A549 (cell line): ENCODE measurements at regions not wholly inside any gene's neighbourhood (a gene's known extent, or its start where the extent isn't known, plus 50 kb on each side); places are given as distances from the start of the nearest gene placed in this dataset.

ENCODE experiments used
- ATAC-seq, 2 experiments: fragments of 200-7000 bp in 1 of 2; fragments of >200 bp in 1 of 2; cut with Nextera tagmentation in 1 of 2; cut with Tn5 transposase in 1 of 2; 3 replicates each; pipeline versions ENCODE4 v1.8.0 to v1.9.1; 2018 to 2020; ENCODE audit warnings: mild to moderate bottlenecking in 1 of 2, moderate library complexity in 1 of 2
- CTCF ChIA-PET: fragments of 300-600 bp; sonication (Branson Sonifier 250); formaldehyde crosslinking; extraction: SDS; loops from one replicate; lab custom pipeline; 2021; ENCODE audit warnings: antibody characterized with exemption, inconsistent platforms; lab: Yijun Ruan, JAX
- POLR2A ChIA-PET: fragments of 350-600 bp; formaldehyde crosslinking; extraction: SDS; loops from one replicate; lab custom pipeline; 2021; ENCODE audit warnings: antibody characterized with exemption, inconsistent platforms; lab: Yijun Ruan, JAX
- DNase-seq, 2 experiments: peaks; one replicate each; pipeline versions ENCODE4 v3.0.0 to v3.0.0-alpha.2; 2011 to 2016; ENCODE audit warnings: low read depth in 1 of 2, low spot score in 1 of 2
- FAIRE-seq: peaks from 2 replicates; lab custom pipeline; 2011; peaks lifted over from hg19 to GRCh38; lab: Jason Lieb, UNC
- H3K27ac ChIP-seq, 2 experiments: fragments of >200 bp; sonication (Bioruptor Twin); formaldehyde crosslinking; 3 replicates each; pipeline ENCODE4 v1.5.1; 2016 to 2017
- H3K4me1 ChIP-seq: fragments of >200 bp; sonication (Bioruptor Twin); formaldehyde crosslinking; 3 replicates; pipeline ENCODE4 v1.6.1; 2016
- H3K4me2 ChIP-seq: fragments of >200 bp; sonication (Bioruptor Twin); formaldehyde crosslinking; 3 replicates; pipeline ENCODE4 v1.6.1; 2016
- H3K4me3 ChIP-seq: fragments of >200 bp; sonication (Bioruptor Twin); formaldehyde crosslinking; 3 replicates; pipeline ENCODE4 v1.5.1; 2016
- H3K9me3 ChIP-seq: fragments of >200 bp; sonication (Bioruptor Twin); formaldehyde crosslinking; 3 replicates; pipeline ENCODE4 v1.6.1; 2016
- BHLHE40 ChIP-seq: IDR thresholded peaks from 2 replicates; pipeline ENCODE4 v1.6.1; 2012; ENCODE audit warnings: low read depth, low read length, inconsistent platforms
- CBX2 ChIP-seq: fragments of 200-600 bp; sonication (generic); IDR thresholded peaks from 2 replicates; pipeline ENCODE4 v1.6.1; 2016; ENCODE audit warnings: low read depth, mild to moderate bottlenecking, borderline replicate concordance
- CEBPB ChIP-seq, 2 experiments: fragments of >200 bp in 1 of 2; sonication (Bioruptor Twin) in 1 of 2; formaldehyde crosslinking in 1 of 2; IDR thresholded peaks; 2 replicates each; pipeline ENCODE4 v1.6.1; 2012 to 2016
- CHD2 ChIP-seq: fragments of 150-350 bp; IDR thresholded peaks from 2 replicates; pipeline ENCODE4 v1.6.1; 2014; ENCODE audit warnings: low read length; ENCODE audit not compliant: partially characterized antibody
- EHMT2 ChIP-seq: fragments of 200-600 bp; sonication (generic); IDR thresholded peaks from 2 replicates; pipeline ENCODE4 v1.6.1; 2016; ENCODE audit warnings: antibody characterized with exemption, low read depth, mild to moderate bottlenecking, moderate library complexity
- ELK1 ChIP-seq: fragments of 150-350 bp; IDR thresholded peaks from 2 replicates; pipeline ENCODE4 v1.6.1; 2014; ENCODE audit warnings: low read depth, mild to moderate bottlenecking, low read length
- FOSL2 ChIP-seq, 2 experiments: fragments of 450-650 bp in 1 of 2; fragments of >200 bp in 1 of 2; sonication (Bioruptor Twin) in 1 of 2; formaldehyde crosslinking; IDR thresholded peaks; 2 replicates each; pipeline versions ENCODE4 v1.5.0 to v1.6.1; 2016 to 2020; ENCODE audit warnings: mild to moderate bottlenecking in 1 of 2, moderate library complexity in 1 of 2
- HES2 ChIP-seq: fragments of >200 bp; sonication (Bioruptor Twin); formaldehyde crosslinking; IDR thresholded peaks from 2 replicates; pipeline ENCODE4 v1.6.1; 2016
- MYC ChIP-seq: IDR thresholded peaks from 2 replicates; pipeline ENCODE4 v1.6.1; 2012; ENCODE audit warnings: mild to moderate bottlenecking, inconsistent platforms, low read length, improper control_type of control experiment, borderline replicate concordance
- NFE2L2 ChIP-seq: fragments of 150-350 bp; conservative IDR thresholded peaks from 2 replicates; pipeline ENCODE4 v1.6.1; 2014; ENCODE audit warnings: low read length
- NPAS2 ChIP-seq: fragments of 250-450 bp; sonication (Bioruptor Pico); IDR thresholded peaks from 2 replicates; pipeline ENCODE4 v1.8.0; 2022; ENCODE audit warnings: mild to moderate bottlenecking, moderate library complexity, borderline replicate concordance
- NR3C1 ChIP-seq: fragments of >200 bp; sonication (Bioruptor Twin); formaldehyde crosslinking; IDR thresholded peaks from 3 replicates; pipeline ENCODE4 v1.6.1; 2017
- PHF8 ChIP-seq: fragments of 200-600 bp; sonication (generic); IDR thresholded peaks from 2 replicates; pipeline ENCODE4 v1.6.1; 2016; ENCODE audit warnings: low read depth, mild to moderate bottlenecking, antibody characterized with exemption, moderate library complexity, borderline replicate concordance
- POLR2AphosphoS2 ChIP-seq: conservative IDR thresholded peaks from 2 replicates; pipeline ENCODE4 v1.6.1; 2012; ENCODE audit warnings: low read length, improper control_type of control experiment, inconsistent platforms
- RAD21 ChIP-seq, 2 experiments: fragments of >200 bp in 1 of 2; sonication (Bioruptor Twin) in 1 of 2; formaldehyde crosslinking in 1 of 2; IDR thresholded peaks in 1 of 2; conservative IDR thresholded peaks in 1 of 2; 2 replicates in 1 of 2; 3 replicates in 1 of 2; pipeline ENCODE4 v1.6.1; 2012 to 2018; ENCODE audit warnings: inconsistent platforms in 1 of 2
- REST ChIP-seq: fragments of 200-600 bp; sonication (generic); IDR thresholded peaks from 2 replicates; pipeline ENCODE4 v1.6.1; 2016; ENCODE audit warnings: antibody characterized with exemption, mild to moderate bottlenecking, moderate library complexity
- WGBS: methylation state at CpG from one replicate; pipeline ENCODE4 v1.1.6; 2017; ENCODE audit errors: missing lambda C conversion rate; 5-methylcytosine and 5-hydroxymethylcytosine counted together

- TF ChIP-seq ELK1: no peak
Measured at GRCh38 chr18:39958876-39959275, 1996.2 kb upstream of the PIK3C3 start (continued).

- Histone ChIP-seq H3K9me3 (no peaks in the 10 kb centered on the region), H3K4me2 (no peak overlapping the region), H3K27ac (no peak overlapping the region), H3K4me3 (no peak overlapping the region), H3K4me1 (no peaks in the 10 kb centered on the region)
- DNase-seq (no peak), FAIRE-seq (no peak), ATAC-seq (no peak)
- WGBS: 57% methylated on average over 2 of the region's 2 CpGs
- POLR2A ChIA-PET: no interaction called here
- no peak for TF ChIP-seq CBX2
- no peak for TF ChIP-seq HES2
- no peak for TF ChIP-seq MYC
- no peak for TF ChIP-seq NPAS2 (CRISPR knock-in tag)
- no peak for TF ChIP-seq RAD21 (conservative IDR thresholded peaks at IDR 0.05 in 1 of 2, IDR thresholded peaks at IDR 0.05 in 1 of 2)
- no peak for TF ChIP-seq CHD2
- no peak for TF ChIP-seq EHMT2
- no peak for TF ChIP-seq POLR2AphosphoS2
- no peak for TF ChIP-seq REST
- CTCF ChIA-PET: no interaction called here
Measured at GRCh38 chr18:39952816-39953215, 2002.2 kb upstream of the PIK3C3 start.

GRCh38 chr18:39951142-39951720 is 2003.8 kb upstream of the PIK3C3 start:
- ATAC-seq: no peak
- no peak for DNase-seq
- no peak for TF ChIP-seq PHF8
- TF ChIP-seq NR3C1: no peak
- TF ChIP-seq NFE2L2: no peak
- H3K4me2 ChIP-seq: no peak overlapping the region
- no peaks in the 10 kb centered on the region for H3K9me3 ChIP-seq
- CTCF ChIA-PET: no interaction called here
- 47% methylated on average over 4 of the region's 4 CpGs for WGBS
- no peak overlapping the region for H3K27ac ChIP-seq
- peaks cover 3% of the 10 kb centered on the region; the same call in 1 of the 3 replicates for H3K4me1 ChIP-seq
- H3K4me3 ChIP-seq: no peak overlapping the region
- FAIRE-seq: no peak
- POLR2A ChIA-PET: no interaction called here

GRCh38 chr18:39946623-39947061 is 2008.4 kb upstream of the PIK3C3 start:
- ChIA-PET CTCF (no interaction called here), POLR2A (no interaction called here)
- TF ChIP-seq CEBPB (IDR thresholded peaks at IDR 0.05): peak in 1 of 2 experiments; percentile 33; a peak in 1 of 4 replicates
- TF ChIP-seq FOSL2 (IDR thresholded peaks at IDR 0.05): no peak
- peak; percentile 49; the same call in 1 of the 2 replicates for TF ChIP-seq FOSL2 (CRISPR knock-in tag; IDR thresholded peaks at IDR 0.05)
- no peak for TF ChIP-seq BHLHE40
- peak overlapping the region; percentile 9; the same call in 1 of the 3 replicates for H3K4me2 ChIP-seq
- H3K9me3 ChIP-seq: no peaks in the 10 kb centered on the region
- H3K4me1 ChIP-seq: peaks cover 6% of the 10 kb centered on the region; the same call in 1 of the 3 replicates
- DNase-seq (peak; percentile 5 to 49), FAIRE-seq (no peak), ATAC-seq (peak in 1 of 2 experiments; percentile 50; a peak in 2 of 6 replicates)
- H3K27ac ChIP-seq: no peak overlapping the region; a peak in 1 of 6 replicates
- no peak overlapping the region for H3K4me3 ChIP-seq
